Neural crest cell (in vitro differentiated cells): ENCODE measurements at regions not wholly inside any gene's neighbourhood (a gene's known extent, or its start where the extent isn't known, plus 50 kb on each side); places are given as distances from the start of the nearest gene placed in this dataset.
A peak's percentile ranks its signal among the peaks of the same experiment; 100 is the strongest.

Experiments
- DNase-seq: peaks from one replicate; pipeline ENCODE4 v3.0.0; 2021; ENCODE audit warnings: low read depth, mixed read lengths, low spot score
- H3K27ac Mint-ChIP-seq: one replicate; pipeline ENCODE4 v1.8.0; 2021; ENCODE audit warnings: mild to moderate bottlenecking, mixed read lengths; ENCODE audit not compliant: unreplicated experiment
- H3K27me3 Mint-ChIP-seq: 2 replicates; pipeline ENCODE4 v1.8.0; 2021; ENCODE audit warnings: low read depth, mild to moderate bottlenecking, mixed read lengths
- H3K36me3 Mint-ChIP-seq: 2 replicates; pipeline ENCODE4 v1.8.0; 2021; ENCODE audit warnings: low read depth, mild to moderate bottlenecking, mixed read lengths
- H3K4me1 Mint-ChIP-seq: 2 replicates; pipeline ENCODE4 v1.8.0; 2021; ENCODE audit warnings: mixed read lengths
- H3K4me3 Mint-ChIP-seq: one replicate; pipeline ENCODE4 v1.8.0; 2021; ENCODE audit warnings: mild to moderate bottlenecking, mixed read lengths
- H3K9me3 Mint-ChIP-seq: 2 replicates; pipeline ENCODE4 v1.8.0; 2021; ENCODE audit warnings: mixed read lengths
- CTCF ChIP-seq: fragments of 200-600 bp; sonication (generic); conservative IDR thresholded peaks from 2 replicates; pipeline ENCODE4 v1.5.0; 2021; ENCODE audit warnings: antibody characterized with exemption, mild to moderate bottlenecking

GRCh38 chr1:4960782-4961475, 306.5 kb downstream of the AJAP1 start:
- DNase-seq: no peak
- Mint-ChIP-seq H3K4me3 (no peak overlapping the region), H3K4me1 (peaks cover 15% of the 10 kb centered on the region), H3K27ac (peak overlapping the region; percentile 61), H3K27me3 (peaks cover 33% of the 10 kb centered on the region), H3K9me3 (no peaks in the 10 kb centered on the region), H3K36me3 (no peaks in the 10 kb centered on the region)
- no peak for TF ChIP-seq CTCF

GRCh38 chr1:4960336-4960735, 305.9 kb downstream of the AJAP1 start:
- Mint-ChIP-seq H3K4me3 (no peak overlapping the region), H3K36me3 (no peaks in the 10 kb centered on the region), H3K9me3 (no peaks in the 10 kb centered on the region), H3K27me3 (peaks cover 27% of the 10 kb centered on the region), H3K4me1 (peaks cover 9% of the 10 kb centered on the region), H3K27ac (no peak overlapping the region)
- no peak for TF ChIP-seq CTCF
- DNase-seq: no peak

GRCh38 chr1:4959216-4959615, 304.8 kb downstream of the AJAP1 start:
- Mint-ChIP-seq H3K9me3 (no peaks in the 10 kb centered on the region), H3K4me3 (no peak overlapping the region), H3K27me3 (peaks cover 21% of the 10 kb centered on the region), H3K36me3 (peaks cover 2% of the 10 kb centered on the region), H3K4me1 (peaks cover 7% of the 10 kb centered on the region), H3K27ac (no peak overlapping the region)
- no peak for TF ChIP-seq CTCF
- DNase-seq: no peak

- Mint-ChIP-seq H3K27me3 (peaks cover 14% of the 10 kb centered on the region), H3K27ac (no peak overlapping the region), H3K36me3 (peaks cover 6% of the 10 kb centered on the region), H3K9me3 (peaks cover 13% of the 10 kb centered on the region), H3K4me1 (peaks cover 7% of the 10 kb centered on the region), H3K4me3 (no peak overlapping the region)
- no peak for DNase-seq
- TF ChIP-seq CTCF: no peak
These were observed 302.6 kb downstream of the AJAP1 start for GRCh38 chr1:4957027-4957426.

- H3K9me3 Mint-ChIP-seq: peaks cover 15% of the 10 kb centered on the region
- no peaks in the 10 kb centered on the region for H3K4me1 Mint-ChIP-seq
- TF ChIP-seq CTCF: no peak
- DNase-seq: no peak
- peaks cover 12% of the 10 kb centered on the region for H3K27me3 Mint-ChIP-seq
- no peak overlapping the region for H3K4me3 Mint-ChIP-seq
- H3K36me3 Mint-ChIP-seq: peaks cover 6% of the 10 kb centered on the region
- no peak overlapping the region for H3K27ac Mint-ChIP-seq
These were observed 300.0 kb downstream of the AJAP1 start for GRCh38 chr1:4954392-4954791.
